GM18861 (cell line): ENCODE measurements at regions not wholly inside any gene's neighbourhood (a gene's known extent, or its start where the extent isn't known, plus 50 kb on each side); places are given as distances from the start of the nearest gene placed in this dataset.

Experiments
- ATAC-seq: cut with Tn5 transposase; IDR thresholded peaks from one replicate; pipeline ENCODE4 v1.9.1; 2021; ENCODE audit not compliant: unreplicated experiment

DNA sequence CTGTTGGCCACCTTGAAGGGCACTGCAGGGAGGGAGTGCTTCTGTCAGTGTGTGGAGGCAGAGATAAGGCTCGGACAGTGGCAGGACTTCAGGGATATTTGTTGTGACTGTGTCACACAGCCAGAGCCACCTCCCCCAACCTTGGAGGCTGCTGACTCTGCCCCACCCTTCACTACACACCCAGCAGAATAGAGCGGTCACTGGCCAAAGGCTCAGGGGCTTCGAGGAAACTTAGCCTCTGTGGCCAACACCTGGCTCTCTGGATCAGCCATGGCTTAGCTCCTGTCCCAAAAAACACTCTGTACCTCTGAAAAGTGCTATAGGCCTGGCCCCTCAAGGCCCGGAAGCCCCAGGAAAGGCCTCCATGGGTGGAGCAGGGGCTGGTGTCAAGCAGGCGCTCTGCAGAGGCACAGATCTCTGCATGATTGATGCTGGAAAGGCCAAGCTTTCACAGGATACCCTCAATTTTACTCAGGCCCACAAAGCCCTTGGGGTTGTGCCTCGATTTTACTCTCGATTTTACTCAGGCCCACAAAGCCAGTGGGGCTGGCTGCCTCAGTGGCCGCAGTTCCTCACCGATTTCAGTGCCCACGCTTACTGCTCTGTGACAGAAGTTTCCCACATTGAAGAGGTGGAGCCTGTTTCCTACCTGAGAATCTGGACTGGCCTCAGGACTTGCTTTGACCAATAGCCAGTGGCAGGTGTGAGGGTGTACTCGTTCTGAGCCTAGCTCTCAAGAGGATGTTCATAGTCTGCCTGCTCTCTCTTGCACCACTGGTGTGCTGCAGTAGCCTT lies 113.2 kb upstream of the GPR26 start:
- no peak for ATAC-seq

DNA sequence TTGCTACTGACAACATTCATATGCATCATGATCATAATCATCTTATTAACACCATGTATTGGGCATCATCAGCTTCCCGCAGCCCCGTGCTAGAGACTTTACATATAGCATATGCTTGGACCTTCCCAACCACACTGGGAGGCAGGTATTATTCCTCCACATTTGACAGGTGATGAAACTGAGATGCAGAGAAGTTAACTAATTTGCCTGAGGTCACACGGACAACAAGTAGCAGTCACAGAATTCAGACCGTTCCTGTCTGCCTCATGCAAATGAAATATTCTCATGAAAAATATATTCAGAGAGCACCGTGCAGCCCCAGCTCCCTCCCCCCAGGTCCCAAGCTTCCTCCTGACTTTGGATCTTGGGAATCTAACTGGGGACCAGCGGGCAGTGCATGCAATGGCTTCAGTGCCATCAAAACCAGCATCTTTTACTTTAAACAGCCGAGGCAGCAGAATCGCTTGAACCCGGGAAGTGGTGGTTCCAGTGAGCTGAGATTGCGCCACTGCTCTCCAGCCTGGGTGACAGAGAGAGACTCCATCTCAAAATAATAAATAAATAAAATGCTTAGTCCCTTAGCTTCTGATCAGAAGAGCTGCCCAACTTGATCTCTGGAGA lies 112.2 kb upstream of the GPR26 start:
- no peak for ATAC-seq

DNA sequence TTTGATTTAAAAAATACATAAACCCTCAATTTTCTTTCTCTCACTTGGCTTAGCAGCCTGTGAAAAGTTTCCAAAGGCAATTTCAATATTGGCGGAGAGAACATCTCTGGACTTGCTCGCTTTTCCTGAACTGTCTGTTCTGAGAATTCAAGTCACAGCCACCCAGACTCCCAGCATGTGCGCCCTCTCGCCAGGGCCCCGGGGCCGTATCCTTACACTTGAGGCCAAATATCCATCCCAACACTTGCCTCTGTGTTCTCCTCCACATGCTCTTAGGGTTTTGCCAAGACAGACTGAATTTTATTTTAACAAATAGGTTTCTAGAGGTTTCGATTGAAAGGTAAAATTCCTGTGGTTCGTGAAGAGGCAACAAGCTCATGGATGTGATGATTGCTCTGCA lies 111.5 kb upstream of the GPR26 start:
- ATAC-seq, result no peak

DNA sequence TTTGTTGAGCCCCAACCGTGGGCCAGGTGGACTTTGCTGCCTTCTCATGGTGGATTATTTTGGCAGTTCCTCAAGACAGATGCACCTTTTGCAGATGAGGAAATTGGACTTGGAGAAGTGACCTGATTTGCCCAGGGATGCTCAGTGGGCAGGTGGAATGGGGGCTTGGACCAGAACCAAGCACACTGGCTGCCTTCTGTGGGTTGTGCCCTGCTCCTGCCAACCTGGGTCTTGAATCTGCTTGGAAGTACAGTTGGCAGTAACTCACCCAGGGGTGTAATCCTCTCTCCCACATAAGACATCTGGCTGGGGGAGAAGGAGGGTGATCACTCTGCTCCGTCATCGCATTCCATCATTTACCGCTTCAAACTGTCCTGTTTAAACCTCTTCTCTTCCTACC lies 110.5 kb upstream of the GPR26 start:
- ATAC-seq, result no peak

DNA sequence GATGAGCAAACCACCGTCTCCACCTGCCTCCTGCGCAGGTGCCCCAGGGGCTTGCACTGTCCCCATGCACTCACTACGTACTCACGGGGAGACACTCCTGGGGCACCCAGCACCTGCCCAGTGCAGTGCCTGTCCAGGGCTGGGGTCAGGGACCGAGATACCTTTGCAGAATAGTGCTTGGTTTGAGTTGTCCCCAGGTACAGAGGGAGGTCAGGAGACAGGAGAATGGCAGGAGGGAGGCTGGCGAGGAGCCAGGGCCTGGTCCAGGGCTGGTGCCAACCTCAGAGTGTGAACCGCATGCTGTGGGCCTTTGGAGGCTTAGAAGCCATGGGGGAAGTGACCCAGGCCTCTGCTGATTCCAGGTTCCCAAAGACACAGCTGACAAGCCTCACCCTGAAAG lies 110.1 kb upstream of the GPR26 start:
- no peak for ATAC-seq

DNA sequence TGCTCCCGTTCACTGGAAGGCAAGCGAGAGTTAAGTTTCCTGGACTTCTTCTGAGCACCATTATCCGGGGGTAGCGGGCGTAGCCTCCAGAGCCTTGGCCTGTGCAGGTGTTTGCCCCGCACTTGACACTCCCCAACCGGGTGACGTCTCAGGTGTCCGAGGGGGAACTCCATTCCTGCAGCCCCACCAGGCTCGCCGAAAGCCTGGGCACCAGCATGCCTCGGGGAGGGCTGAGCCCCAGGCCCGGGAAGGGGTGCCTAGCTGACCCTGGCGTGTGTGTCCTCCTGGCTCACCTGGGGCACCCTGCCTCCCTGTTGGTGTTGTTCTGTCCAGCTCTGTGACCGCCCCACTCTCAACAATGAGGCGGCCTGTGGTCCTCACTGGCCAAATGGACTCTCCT lies 109.4 kb upstream of the GPR26 start:
- ATAC-seq, result no peak

DNA sequence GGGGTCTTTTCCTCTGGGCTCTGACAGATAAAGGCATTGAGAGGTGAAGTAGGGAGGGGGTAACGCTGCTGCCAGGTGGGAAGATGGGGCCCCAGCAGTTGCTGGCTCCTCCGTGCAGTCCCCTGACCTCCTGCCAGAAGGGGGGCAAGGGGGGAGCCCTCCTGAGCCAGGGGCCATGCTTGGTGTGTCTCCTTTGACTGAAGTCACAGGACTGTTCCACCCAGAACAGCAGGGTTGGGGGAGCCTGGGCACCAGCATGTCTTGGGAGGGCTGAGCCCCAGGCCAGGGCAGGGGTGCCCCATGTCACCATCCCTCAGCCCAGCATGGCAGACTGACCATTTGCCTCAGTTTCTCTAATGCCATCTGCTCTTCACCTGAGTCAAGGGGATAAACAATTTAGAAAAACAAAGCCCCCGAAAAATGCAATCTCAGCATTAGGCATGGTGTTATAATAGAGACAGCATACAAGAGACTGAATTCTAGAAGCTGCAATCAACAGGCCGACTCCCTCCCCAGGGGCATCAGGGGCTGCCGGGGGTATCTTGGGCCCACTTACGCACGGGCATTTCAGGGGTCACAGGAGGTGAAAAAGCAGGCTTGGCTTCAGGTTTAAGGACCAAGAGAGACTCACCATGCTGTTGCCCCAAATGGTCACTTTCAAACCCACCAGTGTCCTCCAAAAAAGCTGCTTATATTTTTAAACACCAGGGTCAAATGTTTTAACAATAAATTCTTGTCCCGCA lies 108.6 kb upstream of the GPR26 start:
- no peak for ATAC-seq

DNA sequence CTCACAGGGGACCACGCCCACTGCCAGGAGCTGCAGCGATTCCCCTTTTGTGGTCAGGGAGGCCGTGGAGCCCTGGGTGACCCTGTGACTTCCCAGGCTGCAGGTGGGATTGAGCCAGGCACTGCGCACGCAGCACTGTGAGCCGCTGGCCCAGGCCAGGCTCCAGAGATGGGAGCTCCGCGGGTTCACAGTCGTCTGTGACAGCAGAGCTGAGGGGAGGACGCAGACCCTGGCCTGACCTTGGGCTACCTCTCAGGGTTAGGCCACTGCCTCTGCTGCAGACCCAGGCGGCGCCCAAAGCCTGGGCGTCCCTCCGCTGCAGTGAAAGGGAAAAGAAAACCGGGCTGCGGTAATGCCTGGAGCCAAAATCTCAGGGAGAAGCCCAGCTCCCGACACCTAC lies 107.5 kb upstream of the GPR26 start:
- ATAC-seq, result no peak

DNA sequence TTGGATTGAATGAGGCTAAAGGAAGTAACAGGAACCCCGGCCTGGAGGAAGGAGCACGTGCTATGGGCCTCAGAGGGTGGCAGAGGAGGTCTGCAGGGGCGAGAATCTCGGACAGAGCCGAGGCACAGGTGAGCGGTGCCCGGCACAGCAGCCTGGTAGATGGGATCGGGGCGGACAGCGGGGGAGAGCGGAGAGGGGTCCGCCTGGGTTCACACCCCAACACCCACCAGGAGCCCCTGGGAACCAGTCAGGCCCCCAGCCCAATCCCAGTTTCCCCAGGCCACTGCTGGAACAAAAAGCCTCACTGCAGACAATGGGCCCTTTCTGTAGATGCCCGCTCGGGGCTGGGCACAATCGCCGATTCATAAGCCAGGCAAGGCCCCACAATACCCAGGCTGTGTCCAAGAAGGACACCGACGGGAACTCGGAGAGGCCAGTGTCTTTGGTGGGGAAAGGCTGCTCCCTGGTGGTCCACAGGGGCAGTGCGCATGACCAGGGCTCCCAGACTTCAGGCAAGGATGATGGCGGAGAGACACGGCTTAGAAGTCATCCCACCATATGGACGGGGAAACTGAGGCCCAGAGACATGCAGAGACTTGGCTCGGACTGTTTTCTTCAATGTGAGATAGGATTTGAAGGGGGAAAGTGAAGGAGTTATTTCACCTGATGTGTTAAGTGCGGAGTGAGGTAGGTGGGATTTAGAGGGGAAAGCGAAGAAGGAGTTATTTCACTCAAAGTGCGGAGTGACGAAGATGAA lies 106.9 kb upstream of the GPR26 start:
- no peak for ATAC-seq

DNA sequence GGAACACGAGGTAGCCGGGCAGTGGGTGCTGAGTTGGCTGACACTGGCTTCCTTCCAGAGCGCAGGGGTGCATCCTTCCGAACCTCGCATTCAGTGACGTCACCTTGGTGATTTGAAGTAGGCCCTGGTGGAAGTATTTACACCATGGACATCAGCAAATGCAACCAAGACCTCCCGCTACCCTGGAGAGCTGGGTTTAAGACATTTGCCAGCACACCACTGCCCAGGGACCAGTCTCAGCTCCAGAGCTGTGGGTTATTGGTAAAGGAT lies 106.4 kb upstream of the GPR26 start:
- ATAC-seq, result no peak

DNA sequence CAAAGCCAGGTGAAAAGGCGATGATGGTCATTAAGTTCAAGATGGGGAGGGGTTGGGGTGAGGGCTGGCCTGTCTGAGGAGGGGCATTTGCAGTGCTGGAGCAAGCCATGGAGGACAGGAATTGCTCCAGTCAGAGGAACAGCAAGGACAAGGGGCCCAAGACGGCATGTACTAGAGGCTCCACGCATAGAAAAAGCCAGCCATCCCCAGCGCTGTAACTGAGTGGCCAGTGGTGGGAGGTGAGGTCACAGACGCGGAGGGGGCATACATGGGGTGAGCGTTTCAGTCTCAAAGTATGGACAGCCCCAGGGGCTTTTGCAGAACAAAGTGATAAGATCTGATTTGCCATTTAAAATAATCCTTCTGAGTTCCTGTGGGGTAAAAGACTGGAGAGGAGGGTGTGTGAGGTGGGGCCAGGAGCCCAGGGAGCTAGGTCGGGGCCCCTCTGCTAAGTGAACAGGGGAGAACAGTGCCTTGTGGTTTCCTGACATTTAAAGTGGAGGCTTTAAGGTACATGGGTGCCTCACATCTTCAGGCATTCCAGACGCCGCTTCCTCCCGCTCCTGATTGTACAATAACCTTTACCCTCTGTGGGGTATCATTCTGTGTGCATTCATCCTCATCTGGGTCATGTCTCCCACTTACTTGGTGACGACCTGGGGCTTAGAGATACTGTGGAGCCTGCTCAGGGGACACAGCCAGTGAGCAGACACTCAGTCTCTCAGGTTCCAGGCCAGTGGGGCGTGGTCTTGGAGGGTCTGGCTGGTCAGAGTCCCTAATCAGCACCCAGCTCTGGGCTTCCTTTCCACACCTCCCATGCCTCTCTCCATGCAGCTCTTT lies 105.6 kb upstream of the GPR26 start:
- no peak for ATAC-seq

DNA sequence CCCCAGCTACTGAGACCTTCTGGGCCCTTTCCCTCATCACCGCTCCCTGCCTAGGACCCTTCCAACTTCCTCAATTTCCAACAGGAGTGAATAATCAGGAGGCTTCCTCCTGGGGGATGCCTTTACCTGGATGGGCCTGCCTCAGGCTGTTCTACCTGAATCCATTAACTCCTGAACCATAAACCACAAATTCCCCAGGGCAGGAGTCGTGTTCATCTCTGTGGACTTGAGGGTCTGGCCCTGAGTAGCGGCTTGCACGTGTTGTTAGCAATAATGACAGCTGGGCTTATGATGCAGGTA lies 105.1 kb upstream of the GPR26 start:
- no peak for ATAC-seq

DNA sequence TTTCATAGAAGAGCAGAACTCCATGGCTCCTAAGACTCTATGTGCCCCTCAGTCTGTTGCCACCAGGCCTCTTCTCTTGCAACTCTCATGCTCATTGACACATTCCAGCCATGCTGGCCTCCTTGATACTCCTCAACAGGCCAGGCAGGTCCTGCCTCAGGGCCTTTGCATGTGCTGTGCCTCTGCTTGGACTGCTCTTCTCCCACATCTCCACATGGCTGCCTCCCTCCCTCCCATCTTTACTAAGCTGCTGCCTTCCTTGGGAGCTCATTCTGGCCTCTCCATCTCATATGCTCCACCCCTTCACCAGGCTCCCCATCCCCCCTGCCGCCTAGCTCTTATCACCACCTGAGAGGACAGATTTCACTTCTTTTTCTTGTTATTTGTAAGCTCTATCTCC lies 103.8 kb upstream of the GPR26 start:
- no peak for ATAC-seq

DNA sequence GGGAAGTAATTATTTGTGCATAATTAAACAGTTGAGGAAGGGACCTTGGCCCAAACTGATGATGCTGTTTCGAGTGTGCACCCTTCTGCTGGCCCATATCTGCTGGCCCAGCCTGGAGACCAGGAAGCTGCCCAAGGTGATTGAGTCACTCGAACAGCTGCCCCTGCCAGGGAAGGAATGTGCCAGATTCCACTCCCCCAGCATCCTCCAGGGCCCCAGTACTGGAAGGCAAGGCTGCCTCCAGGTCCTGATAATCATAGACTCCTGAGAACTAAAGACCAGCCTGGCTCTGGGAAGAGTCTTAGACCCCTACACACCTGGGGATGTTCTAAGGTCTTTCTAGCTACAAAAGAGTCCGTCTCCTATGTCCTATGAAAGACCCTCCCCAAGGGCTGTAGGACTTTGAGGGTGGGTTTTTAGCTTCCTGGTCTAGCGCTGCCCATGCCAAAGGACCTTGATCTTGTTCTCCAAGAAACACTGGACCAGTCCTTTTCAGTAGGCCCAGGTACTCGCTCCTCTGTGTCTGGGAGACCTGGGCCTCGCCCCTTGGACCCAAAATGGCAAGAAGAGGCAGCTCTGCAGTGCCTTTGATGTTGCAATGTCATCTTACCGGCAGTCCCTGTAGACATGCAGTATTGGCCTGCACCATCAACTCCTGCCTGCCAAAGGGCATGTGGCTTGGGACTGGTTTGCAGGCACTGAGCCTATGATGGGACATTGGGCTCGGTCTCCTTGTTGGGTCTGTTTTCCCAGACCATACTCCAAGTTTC lies 103.2 kb upstream of the GPR26 start:
- no peak for ATAC-seq

DNA sequence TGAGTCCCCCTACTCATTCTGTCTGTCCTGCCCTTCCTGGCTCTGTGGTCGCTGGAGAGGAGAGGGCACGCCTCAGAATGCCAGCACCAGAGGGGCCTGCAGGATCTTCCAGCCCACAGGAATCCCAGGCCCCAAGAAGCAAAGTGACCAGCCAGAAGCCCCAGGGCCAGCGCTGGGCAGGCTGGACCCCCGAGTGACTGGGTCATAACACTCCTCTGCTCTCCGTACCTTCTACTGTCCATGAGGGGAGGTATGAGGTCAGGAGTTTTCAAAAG lies 102.6 kb upstream of the GPR26 start:
- no peak for ATAC-seq

DNA sequence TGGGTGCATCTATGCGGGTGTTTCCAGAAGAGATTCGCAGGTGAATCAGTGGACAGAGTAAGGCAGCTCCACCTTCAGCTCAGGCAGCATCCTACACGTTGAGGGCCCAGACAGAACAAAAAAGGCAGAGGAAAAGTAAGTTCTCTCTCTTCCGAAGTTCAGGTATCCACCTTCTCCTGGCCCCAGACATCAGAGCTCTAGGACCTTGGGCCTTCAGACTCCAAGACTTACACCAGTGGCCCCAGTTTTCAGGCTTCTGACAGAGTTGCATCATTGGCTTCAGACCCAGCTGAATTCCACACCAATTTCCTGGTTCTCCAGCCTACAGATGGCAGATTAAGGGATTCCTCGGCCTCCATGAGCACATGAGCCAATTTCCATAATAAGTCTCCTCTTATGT lies 102.2 kb upstream of the GPR26 start:
- no peak for ATAC-seq

DNA sequence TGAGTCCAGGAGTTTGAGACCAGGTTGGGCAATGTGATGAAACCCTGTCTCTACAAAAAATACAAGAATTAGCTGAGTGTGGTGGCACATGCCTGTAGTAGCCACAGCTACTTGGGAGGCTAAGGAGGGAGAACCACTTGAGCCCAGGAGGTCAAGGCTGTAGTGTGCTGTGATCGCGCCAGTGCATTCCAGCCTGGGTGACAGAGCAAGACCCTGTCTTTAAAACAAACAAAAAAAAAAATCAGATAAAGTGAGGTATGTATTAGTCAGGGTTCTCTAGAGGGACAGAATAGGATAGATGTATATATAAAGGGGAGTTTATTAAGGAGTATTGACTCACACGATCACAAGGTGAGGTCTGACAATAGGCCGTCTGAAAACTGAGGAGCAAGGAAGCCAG lies 101.5 kb upstream of the GPR26 start:
- ATAC-seq, result no peak

DNA sequence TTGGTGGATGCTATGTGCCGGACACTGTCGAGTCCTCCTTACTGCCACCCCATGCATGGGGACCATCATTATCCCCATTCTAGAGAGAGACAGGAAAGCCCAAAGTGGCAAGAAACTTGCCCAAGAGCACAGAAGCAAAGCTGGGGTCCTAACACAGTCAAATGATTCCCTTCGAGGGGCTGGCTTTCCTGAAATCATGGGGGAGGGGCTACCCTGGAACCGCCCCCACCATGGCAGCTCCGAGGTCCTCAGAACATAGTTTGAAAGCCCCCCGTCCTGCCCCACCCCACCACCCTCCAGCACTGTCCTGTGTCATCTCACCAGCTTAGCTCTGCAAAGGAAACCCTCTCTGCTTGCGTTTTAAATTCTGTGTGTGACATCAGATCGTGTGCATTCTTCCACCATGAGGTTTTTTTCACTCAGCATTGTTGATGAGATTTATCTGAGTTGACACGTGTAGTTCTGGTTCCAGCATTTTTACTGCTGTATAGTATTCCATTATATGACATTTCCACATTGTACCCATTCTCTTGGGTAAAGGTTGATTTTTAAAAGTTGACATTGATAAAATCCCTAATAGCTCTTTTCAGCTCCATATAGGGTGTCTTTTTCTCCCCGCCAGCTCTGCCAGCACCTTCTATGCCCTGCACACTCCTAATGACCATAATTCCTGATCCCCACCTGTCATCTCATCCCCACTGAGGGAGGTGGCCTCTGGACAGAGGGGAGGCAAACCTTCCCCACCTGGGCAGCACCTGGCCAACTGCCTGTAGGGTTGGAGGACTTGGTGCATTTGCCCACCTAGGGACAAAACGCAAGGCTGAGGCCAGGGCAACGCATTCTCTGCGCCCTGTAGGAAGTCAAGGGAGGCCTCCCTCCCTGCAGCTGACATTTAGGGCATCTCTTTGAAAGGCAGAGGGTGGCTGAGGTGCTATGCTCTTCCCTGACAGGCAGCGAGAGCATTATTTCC lies 100.2 kb upstream of the GPR26 start:
- no peak for ATAC-seq

DNA sequence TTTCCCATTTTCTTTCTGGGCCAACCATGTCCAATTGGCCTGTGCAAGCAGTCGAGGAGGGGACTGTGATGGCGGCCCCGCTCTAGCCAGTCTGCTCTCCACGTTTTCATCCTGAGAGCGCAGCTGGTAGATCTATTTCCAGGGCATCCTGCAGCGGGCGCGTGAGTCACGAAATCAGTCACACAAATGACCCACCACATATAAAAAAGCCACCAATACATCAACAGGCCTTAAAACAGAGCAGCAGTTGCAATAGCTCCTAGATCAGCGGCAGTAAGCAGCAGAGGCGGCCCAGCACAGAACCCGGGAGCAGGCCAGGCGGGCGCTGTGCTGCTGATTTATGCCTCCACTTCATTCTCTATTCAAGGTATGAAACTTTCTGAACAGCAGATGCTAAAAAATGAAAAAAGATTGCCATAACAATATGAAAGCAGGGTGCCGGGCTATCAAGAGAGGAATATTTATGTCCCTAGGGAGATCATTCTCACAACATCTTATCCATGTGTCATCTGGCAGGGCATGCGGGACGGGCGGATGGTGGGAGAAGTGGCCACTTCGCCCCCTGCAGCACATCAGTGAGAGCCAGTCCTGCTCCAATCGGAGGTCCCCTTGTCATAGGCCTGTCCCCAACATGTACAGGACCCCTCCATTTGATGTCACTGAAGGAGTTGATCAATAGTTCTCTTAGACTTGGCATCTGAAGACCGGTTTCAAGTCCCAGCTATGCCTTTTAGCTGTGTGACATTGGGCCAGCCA lies 98.0 kb upstream of the GPR26 start:
- ATAC-seq, result no peak
